ENCODE measurements at regions not wholly inside any gene's neighbourhood (a gene's known extent, or its start where the extent isn't known, plus 50 kb on each side); places are given as distances from the start of the nearest gene placed in this dataset.

- TF ChIP-seq ESRRA (CRISPR knock-in tag; IDR thresholded peaks at IDR 0.05; ENCODE audit: borderline replicate concordance) (no peak), CTCF (IDR thresholded peaks at IDR 0.05) (no peak), CREM (CRISPR knock-in tag; IDR thresholded peaks at IDR 0.05) (no peak), TEAD4 (CRISPR knock-in tag; IDR thresholded peaks at IDR 0.05) (no peak), MAX (CRISPR knock-in tag; IDR thresholded peaks at IDR 0.05) (no peak), ZNF416 (CRISPR knock-in tag; IDR thresholded peaks at IDR 0.05) (no peak)
Observed at GRCh38 chr10:45118929-45119328, 118.2 kb downstream of the ZNF22 start.
